ENCODE measurements at regions not wholly inside any gene's neighbourhood (a gene's known extent, or its start where the extent isn't known, plus 50 kb on each side); places are given as distances from the start of the nearest gene placed in this dataset.

DNA sequence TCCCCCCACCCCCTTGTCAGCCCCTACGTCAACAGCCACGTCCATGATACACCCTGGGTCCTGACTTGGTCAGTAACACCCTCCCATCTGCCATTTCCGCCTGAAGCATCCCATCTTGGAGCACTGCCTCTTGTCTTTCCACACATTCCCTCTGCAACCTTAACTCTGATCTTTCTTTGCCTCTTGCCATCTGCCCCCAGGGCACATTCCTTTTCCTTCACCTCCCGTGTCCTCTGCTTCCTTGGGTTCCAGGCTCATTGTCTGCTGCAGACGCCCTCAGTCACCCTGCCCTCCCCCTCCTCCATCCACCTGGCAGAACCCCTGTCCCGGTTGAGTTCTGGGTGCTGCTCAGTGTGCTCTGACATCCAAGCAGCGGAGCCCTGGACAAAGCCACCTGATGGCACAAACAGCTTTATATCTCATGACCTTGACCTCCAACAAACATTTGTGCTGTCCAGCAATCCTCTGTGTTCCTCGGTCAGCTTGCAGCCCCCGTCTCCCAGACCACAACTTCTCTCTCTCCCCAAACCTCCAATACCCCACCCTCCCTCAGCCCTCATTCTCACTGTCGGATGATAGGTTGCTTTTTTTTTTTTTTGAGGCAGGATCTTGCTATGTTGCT is 97.7 kb upstream of the IER5L start:
- TF ChIP-seq EZH2phosphoT487 (IDR thresholded peaks at IDR 0.05; ENCODE audit: borderline replicate concordance) (no peak), ZNF274 (IDR thresholded peaks at IDR 0.05; ENCODE audit: low read depth, low read length) (no peak), YY1 (IDR thresholded peaks at IDR 0.05; ENCODE audit: extremely low read depth, insufficient replicate concordance, low read depth, low read length) (no peak), SIN3A (IDR thresholded peaks at IDR 0.05; ENCODE audit: low read depth) (no peak), JUND (IDR thresholded peaks at IDR 0.05) (no peak)
- TF ChIP-seq, protein P1, sequence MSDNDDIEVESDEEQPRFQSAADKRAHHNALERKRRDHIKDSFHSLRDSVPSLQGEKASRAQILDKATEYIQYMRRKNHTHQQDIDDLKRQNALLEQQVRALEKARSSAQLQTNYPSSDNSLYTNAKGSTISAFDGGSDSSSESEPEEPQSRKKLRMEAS (IDR thresholded peaks at IDR 0.05): no peak
- intact Hi-C loops (cut with micrococcal nuclease): loop anchor here (5.0 kb wide), 1 partner anchor 212 kb away; no protein-coding TSS in a partner anchor
- no peaks in the 10 kb centered on the region for H3K9me2 ChIP-seq (ENCODE audit: insufficient read depth)
- H3K9ac ChIP-seq (ENCODE audit: low read length): no peak overlapping the region
- ChIA-PET CTCF (no interaction called here), RAD21 (ENCODE audit: low non-redundant PET in 1 of 2, low total read pairs in 2 of 2, uncharacterized antibody in 2 of 2, unreplicated experiment in 2 of 2) (no interaction called here), POLR2A (no interaction called here)
- no peaks in the 10 kb centered on the region for H4K20me1 ChIP-seq (ENCODE audit: insufficient read depth)
- DNase-seq (ENCODE audit: low read depth, low spot score) (no peak), ATAC-seq (no peak)
- H3K27me3 ChIP-seq (ENCODE audit: insufficient read depth, low read length): no peaks in the 10 kb centered on the region
- H2AFZ ChIP-seq (ENCODE audit: low read depth, low read length, poor library complexity, severe bottlenecking): no peak overlapping the region
- H3K4me1 ChIP-seq (ENCODE audit: control insufficient read depth in 1 of 2, insufficient read depth in 2 of 2, low read length in 2 of 2): peaks cover 21 to 31% of the 10 kb centered on the region in 2 experiments
- no TSS peak for BruUV-seq (replicated peaks)
- H3K36me3 ChIP-seq (ENCODE audit: control insufficient read depth in 1 of 2, insufficient read depth in 2 of 2, low read length in 2 of 2): no peaks in the 10 kb centered on the region
- H3K9me3 ChIP-seq (ENCODE audit: control insufficient read depth in 1 of 2, insufficient read depth in 1 of 2, low read depth in 1 of 2, low read length in 2 of 2): no peaks in the 10 kb centered on the region
- H3K4me3 ChIP-seq (replicated peaks in 1 of 2; ENCODE audit: low read depth in 1 of 2, low read length in 2 of 2): no peak overlapping the region
- no peak overlapping the region for H3K27ac ChIP-seq (ENCODE audit: low read depth, low read length)
- no peaks in the 10 kb centered on the region for H3K79me2 ChIP-seq (ENCODE audit: insufficient read depth, low read length)
- H3K4me2 ChIP-seq (ENCODE audit: low read length): no peak overlapping the region

DNA sequence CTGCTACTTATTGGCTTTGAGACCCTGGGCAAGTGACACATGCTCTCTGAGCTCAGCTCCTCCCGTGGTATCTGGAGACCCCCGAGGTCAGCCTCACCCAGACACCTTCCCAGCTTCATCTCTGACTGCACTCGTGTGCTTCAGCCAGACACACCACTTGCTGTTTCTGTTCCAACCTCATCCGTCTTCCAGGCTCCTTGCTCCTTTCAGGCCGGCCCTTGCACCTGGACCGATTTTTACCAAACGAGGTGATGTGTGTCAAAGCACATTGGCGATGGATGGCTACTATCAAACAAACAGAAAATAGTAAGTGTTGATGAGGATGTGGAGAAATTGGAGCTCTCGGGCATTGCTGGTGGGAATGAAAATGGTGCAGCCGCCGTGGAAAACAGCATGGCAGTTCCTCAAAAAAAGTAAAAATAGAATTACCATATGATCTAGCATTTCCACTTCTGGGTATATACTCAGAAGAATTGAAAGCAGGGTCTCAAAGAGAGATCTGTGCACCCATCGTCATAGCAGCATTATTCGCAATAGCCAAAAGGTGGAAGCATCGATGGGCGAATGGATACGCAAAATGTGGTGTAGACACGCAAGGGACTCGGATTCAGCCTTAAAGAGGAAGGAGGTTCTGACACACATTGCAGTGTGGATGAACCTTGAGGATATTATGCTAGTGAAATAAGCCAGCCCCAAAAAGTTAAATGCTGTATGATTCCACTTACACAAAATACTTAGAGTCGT is 96.1 kb upstream of the IER5L start:
- Histone ChIP-seq H2AFZ (ENCODE audit: low read depth, low read length, poor library complexity, severe bottlenecking) (no peak overlapping the region), H3K9me3 (ENCODE audit: control insufficient read depth in 1 of 2, insufficient read depth in 1 of 2, low read depth in 1 of 2, low read length in 2 of 2) (no peaks in the 10 kb centered on the region), H4K20me1 (ENCODE audit: insufficient read depth) (no peaks in the 10 kb centered on the region), H3K27ac (ENCODE audit: low read depth, low read length) (no peak overlapping the region), H3K36me3 (ENCODE audit: control insufficient read depth in 1 of 2, insufficient read depth in 2 of 2, low read length in 2 of 2) (no peaks in the 10 kb centered on the region), H3K9ac (ENCODE audit: low read length) (no peak overlapping the region), H3K4me3 (replicated peaks in 1 of 2; ENCODE audit: low read depth in 1 of 2, low read length in 2 of 2) (no peak overlapping the region), H3K27me3 (ENCODE audit: insufficient read depth, low read length) (no peaks in the 10 kb centered on the region), H3K9me2 (ENCODE audit: insufficient read depth) (no peaks in the 10 kb centered on the region), H3K79me2 (ENCODE audit: insufficient read depth, low read length) (no peaks in the 10 kb centered on the region), H3K4me1 (ENCODE audit: control insufficient read depth in 1 of 2, insufficient read depth in 2 of 2, low read length in 2 of 2) (peaks cover 19 to 30% of the 10 kb centered on the region in 2 experiments), H3K4me2 (ENCODE audit: low read length) (no peak overlapping the region)
- ATAC-seq (no peak), DNase-seq (ENCODE audit: low read depth, low spot score) (no peak)
- ChIA-PET POLR2A (no interaction called here), RAD21 (ENCODE audit: low non-redundant PET in 1 of 2, low total read pairs in 2 of 2, uncharacterized antibody in 2 of 2, unreplicated experiment in 2 of 2) (no interaction called here), CTCF (no interaction called here)
- no TSS peak for BruUV-seq (replicated peaks)
- intact Hi-C loops (cut with micrococcal nuclease): no loop called here
- TF ChIP-seq TCF7L2 (IDR thresholded peaks at IDR 0.05; ENCODE audit: borderline replicate concordance, extremely low read depth, insufficient read depth, insufficient read length): no peak
- no peak for TF ChIP-seq SRF (IDR thresholded peaks at IDR 0.05; ENCODE audit: low read depth)
